GM12891 (cell line): ENCODE measurements at regions not wholly inside any gene's neighbourhood (a gene's known extent, or its start where the extent isn't known, plus 50 kb on each side); places are given as distances from the start of the nearest gene placed in this dataset.

Source experiments
- POLR2A ChIP-seq: IDR thresholded peaks from 2 replicates; pipeline ENCODE4 v1.6.1; 2011; ENCODE audit warnings: low read depth, low read length, control low read depth
- POLR2AphosphoS5 ChIP-seq: IDR thresholded peaks from 2 replicates; pipeline ENCODE4 v1.6.1; 2011; ENCODE audit warnings: low read depth, low read length, control low read depth
- POU2F2 ChIP-seq: IDR thresholded peaks from 2 replicates; pipeline ENCODE4 v1.6.1; 2011; ENCODE audit warnings: low read depth, mild to moderate bottlenecking, control low read depth, low read length, moderate library complexity
- SPI1 ChIP-seq: IDR thresholded peaks from 2 replicates; pipeline ENCODE4 v1.6.1; 2011; ENCODE audit warnings: low read depth, low read length, control low read depth
- TAF1 ChIP-seq: IDR thresholded peaks from 2 replicates; pipeline ENCODE4 v1.6.1; 2011; ENCODE audit warnings: low read depth, low read length, control low read depth

DNA sequence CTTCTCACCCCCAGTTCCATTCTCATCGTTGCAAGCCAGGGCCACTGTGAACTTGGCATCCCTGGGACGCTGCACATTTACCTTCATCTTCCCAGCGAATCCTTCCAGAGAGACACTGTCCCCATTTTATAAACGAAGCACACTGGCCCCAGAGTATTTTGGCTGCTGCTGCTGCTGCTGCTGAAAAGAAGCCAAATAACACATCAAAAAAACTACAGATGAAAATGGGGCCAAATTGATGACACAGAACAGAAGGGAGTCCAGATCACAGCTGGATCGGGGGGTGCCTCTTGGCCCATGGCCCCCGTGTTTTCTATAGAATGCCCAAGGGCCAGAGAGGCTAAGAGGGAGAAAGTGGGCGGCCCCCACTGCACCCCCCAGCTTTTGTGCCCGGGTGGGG lies 221.0 kb upstream of the IGF1R start:
- no peak for TF ChIP-seq POLR2A
- no peak for TF ChIP-seq POLR2AphosphoS5
- no peak for TF ChIP-seq TAF1
- no peak for TF ChIP-seq SPI1
- TF ChIP-seq POU2F2: no peak
